Ishikawa (cell line): ENCODE measurements at regions not wholly inside any gene's neighbourhood (a gene's known extent, or its start where the extent isn't known, plus 50 kb on each side); places are given as distances from the start of the nearest gene placed in this dataset.

Experiments
- CEBPB ChIP-seq: IDR thresholded peaks from 2 replicates; pipeline ENCODE4 v1.6.1; 2012
- CREB1 ChIP-seq: IDR thresholded peaks from 2 replicates; pipeline ENCODE4 v1.6.1; 2012; ENCODE audit warnings: low read depth
- EGR1 ChIP-seq: IDR thresholded peaks from 2 replicates; pipeline ENCODE4 v1.6.1; 2012
- EP300 ChIP-seq: IDR thresholded peaks from 2 replicates; pipeline ENCODE4 v1.6.1; 2012; ENCODE audit warnings: borderline replicate concordance
- RAD21 ChIP-seq: IDR thresholded peaks from 2 replicates; pipeline ENCODE4 v1.6.1; 2012; ENCODE audit warnings: low read depth
- TAF1 ChIP-seq: IDR thresholded peaks from 2 replicates; pipeline ENCODE4 v1.6.1; 2012; ENCODE audit warnings: low read depth, mild to moderate bottlenecking
- YY1 ChIP-seq: IDR thresholded peaks from 2 replicates; pipeline ENCODE4 v1.6.1; 2012; ENCODE audit warnings: low read depth
- TF ChIP-seq, protein P1 (sequence below): IDR thresholded peaks from 2 replicates; pipeline ENCODE4 v1.6.1; 2012; ENCODE audit warnings: low read depth, mild to moderate bottlenecking
- TF ChIP-seq, protein P2 (sequence below): IDR thresholded peaks from 2 replicates; pipeline ENCODE4 v1.6.1; 2012

DNA sequence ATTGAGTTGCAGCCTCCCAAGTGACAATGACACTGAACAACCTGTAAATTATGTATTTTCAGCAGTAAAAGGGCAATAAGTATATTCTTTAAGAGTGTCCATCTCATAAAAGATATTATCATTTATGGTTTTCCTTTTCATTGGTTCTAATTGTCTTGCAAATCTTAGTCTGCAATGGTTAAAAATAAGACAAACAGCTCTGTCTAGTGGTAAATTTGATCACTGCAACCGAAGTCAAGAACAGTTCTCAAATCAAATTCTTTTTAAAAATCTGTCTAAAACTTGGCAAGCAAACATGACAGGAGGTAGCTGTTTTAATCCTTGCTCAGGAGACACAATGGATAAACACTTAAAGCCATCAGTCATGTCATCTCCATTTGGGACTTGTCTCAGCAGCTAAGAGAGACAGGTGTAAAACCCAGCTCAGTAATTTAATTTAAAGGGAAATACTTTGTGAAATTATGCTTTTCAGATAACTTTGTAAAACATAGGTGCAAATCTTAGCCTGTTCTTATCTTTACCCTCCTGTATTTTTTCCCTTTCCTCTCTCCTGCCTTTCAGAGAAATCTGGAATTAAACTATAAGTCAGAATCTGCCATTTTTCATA lies 150.3 kb upstream of the ARHGEF26 start:
- TF ChIP-seq YY1 = no peak
- no peak for TF ChIP-seq TAF1
- TF ChIP-seq, protein P1, sequence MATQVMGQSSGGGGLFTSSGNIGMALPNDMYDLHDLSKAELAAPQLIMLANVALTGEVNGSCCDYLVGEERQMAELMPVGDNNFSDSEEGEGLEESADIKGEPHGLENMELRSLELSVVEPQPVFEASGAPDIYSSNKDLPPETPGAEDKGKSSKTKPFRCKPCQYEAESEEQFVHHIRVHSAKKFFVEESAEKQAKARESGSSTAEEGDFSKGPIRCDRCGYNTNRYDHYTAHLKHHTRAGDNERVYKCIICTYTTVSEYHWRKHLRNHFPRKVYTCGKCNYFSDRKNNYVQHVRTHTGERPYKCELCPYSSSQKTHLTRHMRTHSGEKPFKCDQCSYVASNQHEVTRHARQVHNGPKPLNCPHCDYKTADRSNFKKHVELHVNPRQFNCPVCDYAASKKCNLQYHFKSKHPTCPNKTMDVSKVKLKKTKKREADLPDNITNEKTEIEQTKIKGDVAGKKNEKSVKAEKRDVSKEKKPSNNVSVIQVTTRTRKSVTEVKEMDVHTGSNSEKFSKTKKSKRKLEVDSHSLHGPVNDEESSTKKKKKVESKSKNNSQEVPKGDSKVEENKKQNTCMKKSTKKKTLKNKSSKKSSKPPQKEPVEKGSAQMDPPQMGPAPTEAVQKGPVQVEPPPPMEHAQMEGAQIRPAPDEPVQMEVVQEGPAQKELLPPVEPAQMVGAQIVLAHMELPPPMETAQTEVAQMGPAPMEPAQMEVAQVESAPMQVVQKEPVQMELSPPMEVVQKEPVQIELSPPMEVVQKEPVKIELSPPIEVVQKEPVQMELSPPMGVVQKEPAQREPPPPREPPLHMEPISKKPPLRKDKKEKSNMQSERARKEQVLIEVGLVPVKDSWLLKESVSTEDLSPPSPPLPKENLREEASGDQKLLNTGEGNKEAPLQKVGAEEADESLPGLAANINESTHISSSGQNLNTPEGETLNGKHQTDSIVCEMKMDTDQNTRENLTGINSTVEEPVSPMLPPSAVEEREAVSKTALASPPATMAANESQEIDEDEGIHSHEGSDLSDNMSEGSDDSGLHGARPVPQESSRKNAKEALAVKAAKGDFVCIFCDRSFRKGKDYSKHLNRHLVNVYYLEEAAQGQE = no peak
- no peak for TF ChIP-seq EP300
- TF ChIP-seq CEBPB = no peak
- TF ChIP-seq CREB1 = no peak
- TF ChIP-seq, protein P2, sequence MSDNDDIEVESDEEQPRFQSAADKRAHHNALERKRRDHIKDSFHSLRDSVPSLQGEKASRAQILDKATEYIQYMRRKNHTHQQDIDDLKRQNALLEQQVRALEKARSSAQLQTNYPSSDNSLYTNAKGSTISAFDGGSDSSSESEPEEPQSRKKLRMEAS = no peak
- TF ChIP-seq RAD21 = peak; percentile 49
- TF ChIP-seq EGR1 = no peak
